Stimulated activated CD4-positive, alpha-beta T cell treated with anti-CD3 and anti-CD28 coated beads, Interleukin-1b, Interleukin-23, amount 100 ng/mL, for 48 hours (primary cell): ENCODE measurements at regions not wholly inside any gene's neighbourhood (a gene's known extent, or its start where the extent isn't known, plus 50 kb on each side); places are given as distances from the start of the nearest gene placed in this dataset.
"Not testable (repeated sequence)": the region's sequence is repeated elsewhere in the genome, so short reads cannot be mapped to it uniquely, and the experiment has no call there.

ENCODE experiments used
- DNase-seq: peaks from one replicate; pipeline ENCODE4 v3.0.0-alpha.2; 2020

DNA sequence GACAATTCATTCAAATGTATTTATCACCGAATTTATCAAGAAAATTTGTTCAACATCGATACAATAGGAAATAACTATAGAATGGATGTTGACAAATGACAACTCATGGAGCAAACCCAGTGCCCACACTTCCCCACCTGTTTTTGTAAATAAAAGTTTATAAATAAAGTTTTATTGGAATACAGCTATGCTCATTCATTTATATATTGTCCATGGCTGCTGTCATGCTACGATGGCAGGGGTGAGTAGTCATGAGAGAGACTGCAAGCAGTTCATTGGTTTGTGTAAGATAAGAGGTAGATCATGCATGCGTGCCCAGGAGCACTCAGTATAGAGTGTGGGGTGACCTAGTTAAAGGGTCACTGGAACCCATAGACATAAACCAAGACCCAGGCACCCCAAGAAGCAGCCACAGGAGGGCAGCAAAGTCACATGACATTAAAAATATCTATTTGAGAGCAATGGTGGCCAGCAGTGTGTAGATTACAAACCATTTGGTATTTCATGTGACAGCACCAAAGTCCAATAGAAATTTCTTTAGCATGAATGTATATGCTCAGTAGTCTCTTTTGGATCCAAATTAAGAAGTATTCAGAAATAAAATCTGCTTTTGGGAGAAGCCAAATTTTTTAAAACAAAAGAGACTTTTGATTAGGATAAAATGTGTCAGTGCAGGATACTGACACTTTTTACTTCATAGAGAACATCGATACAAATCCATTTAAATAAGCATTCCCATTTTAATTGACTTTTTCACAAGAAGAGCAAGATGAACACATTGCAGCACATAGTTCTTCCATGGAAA is 794.8 kb downstream of the MCTP2 start:
- peak; percentile 3 for DNase-seq

DNA sequence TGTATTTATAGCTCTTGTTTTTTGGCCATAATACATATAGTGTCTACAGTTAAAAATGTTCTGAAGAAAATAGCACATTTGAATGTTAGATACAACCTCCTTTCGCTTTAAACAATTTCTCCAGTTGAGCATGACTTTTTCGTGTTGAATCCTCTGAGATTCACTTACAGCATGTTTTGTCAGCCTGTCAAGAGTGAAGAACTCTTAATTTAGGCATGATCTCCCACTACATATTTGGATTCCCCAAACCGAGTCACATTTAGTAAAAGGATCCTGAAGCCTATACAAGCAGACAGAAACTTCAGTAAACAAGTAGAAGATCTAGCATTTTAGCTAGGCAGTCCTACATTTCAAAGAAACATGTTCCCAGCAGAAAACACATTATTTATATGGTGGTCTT is 796.6 kb downstream of the MCTP2 start:
- no peak for DNase-seq

DNA sequence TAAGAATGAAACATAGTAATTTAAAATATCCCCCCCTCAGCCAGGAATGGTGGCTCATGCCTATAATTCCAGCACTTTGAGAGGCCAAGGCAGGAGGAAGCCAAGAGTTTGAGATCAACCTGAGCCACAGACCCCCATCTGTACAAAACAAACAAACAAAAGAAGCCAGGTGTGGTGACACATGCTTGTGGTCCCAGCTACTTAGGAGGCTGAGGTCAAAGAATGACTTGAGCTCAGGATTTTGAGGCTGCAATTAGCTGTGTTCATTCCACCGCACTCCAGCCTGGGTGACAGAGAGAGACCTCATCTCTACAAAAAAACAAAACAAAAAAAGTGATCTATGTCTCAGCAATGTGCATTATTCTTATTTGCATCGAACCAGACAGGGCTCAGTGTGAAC is 800.8 kb downstream of the MCTP2 start:
- DNase-seq: no peak

DNA sequence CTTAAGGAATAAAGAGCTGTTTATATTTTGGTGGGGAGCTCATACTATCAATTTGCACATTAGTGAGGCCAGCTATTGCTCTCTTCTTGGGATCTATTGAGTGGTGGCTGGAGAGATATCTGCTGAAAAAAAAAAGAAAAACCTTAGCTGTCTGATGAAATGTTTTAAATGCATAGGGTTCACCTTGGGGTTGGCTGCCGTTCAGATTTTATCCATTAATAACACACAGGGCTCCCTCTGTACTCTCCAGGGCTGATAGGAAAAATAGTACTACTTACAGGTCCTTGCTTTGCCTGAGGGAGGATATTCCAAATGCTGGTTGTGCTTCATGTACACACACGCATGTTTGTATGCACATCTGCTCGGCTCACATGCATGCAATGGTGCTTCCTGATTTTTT is 803.7 kb downstream of the MCTP2 start:
- DNase-seq: no peak

DNA sequence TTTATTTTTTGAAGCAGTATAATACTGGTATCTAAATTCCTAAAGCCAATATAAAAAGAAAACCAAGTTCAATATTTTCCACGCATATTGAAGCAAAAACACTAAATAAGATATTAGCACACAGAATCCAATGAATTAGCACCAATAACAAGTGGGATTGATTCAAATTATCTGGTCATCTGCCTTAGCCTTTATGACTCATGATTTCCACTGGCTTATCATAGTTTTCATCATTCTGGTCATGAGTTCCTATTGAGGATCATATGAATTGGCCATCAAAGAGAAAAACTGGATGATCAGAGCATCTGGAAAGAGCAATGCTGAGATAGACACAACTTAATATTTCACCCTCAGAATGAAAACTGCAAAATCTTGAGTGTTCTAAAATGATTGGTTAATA is 809.9 kb downstream of the MCTP2 start:
- DNase-seq: no peak

GRCh38 chr15:95043236-95043932 is 812.0 kb downstream of the MCTP2 start:
- DNase-seq: not testable (repeated sequence)

DNA sequence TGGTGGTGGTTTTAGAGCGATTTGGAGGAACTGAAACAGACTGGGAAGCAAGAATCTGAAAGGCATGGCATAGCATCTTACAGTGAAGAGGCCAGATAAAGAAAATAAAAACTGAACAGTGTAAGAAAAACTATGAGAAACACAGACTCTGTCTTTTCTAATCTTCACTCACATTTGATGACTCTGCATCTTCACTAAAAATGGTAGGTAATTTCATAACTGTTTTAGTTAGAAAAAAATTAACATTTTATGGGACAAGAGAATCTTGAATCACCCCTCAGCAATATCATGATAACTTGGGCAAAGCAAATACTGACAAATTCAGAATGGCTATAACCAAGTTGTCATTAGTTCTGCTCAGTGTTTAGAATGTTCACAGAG is 812.6 kb downstream of the MCTP2 start:
- no peak for DNase-seq

DNA sequence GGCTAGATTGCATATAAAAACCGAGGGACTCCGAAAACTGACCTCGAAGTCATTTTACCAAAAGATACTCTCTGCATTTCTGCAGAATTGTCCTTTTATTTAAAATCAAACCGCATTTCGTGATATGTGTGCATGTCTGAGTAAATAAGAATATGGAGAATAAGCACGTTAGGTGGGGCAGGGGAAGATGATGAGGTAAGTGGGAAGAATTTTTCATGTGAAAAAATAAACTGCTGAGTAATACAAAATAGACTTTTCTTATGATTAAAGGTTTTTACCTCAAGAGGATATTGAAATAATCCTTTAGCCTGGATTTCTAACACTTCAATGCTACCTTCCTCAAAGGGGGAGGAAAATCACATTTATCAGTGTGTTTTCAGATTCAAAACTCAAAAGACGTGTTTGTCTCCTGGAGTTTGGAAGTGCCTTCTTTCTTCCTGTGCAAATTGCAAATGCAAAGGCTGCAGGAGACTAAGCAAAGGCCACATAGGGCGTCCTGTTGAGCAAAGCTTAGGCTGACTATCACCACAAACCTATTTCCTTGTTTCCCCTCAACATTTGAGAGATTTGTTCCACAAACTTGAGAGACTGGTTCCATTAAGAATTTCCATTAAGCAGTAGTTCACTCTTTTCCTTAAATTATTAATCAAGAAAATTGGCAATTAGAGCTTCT is 813.5 kb downstream of the MCTP2 start:
- no peak for DNase-seq

GRCh38 chr15:95051861-95052260 is 820.5 kb downstream of the MCTP2 start:
- DNase-seq: no peak

DNA sequence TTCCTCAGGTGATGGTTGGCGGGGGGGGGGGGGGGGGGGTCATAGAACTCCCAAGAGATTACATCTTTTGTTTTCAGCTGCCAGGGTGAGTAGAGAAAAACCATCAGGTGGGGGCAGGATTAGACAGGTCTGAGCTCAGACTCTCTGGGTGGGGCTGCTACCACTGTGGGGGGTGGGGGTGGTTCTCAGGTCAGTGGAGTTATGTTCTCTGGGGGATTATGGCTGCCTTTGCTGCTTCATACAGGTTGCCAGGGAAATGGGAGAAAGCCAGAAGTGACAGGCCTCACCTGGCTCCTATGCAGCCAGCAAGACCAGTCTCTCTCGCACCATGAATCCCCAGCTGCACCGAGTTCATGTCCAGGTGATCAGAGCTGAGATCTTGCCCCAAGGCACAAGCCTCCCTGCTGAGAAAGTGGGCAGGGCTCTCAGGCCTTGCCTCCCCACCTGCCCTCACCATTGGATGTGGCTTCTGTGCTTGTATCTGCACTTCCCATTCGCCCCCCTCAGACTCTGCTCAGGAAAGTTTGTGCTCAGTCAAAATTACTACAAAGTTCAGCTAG is 828.1 kb downstream of the MCTP2 start:
- DNase-seq: no peak

DNA sequence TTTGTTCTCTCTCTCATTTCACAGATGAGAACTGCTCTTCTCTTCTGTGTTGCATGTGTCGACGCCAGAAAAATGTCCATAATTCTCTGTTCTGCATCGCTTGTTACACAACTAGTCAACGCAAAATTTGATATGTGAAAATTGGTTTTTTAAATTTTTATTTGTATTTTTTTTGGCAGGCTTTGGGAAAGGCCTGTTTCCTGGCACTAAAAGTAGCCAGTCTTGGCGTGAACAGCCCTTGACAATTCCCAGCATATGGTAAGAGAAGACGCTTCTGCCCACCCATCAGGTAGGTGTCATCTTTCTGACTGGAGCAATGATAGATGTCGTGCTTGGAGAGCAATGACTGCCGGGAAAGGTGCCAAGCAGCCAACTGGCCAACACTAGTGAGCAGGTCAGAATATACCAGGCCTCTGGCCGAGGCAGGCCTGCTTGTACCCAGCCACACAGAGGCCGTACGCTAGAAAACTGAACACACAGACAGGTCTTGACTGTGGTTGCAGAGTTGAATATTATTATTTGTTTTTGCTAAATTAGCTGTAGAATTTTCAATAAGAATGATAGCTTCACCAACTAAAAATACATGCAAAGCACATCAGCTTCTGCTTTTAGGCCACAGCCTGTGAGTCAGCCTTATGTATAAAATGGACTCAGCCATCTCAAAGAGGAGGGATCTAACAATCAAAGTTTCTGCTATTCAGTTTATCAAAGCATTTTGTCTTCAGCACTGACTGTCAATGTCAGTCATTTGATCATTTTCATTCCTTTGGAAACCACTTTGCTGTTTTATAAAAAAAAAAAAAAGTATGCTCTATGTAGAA is 837.5 kb downstream of the MCTP2 start:
- no peak for DNase-seq

GRCh38 chr15:95075792-95076677 is 844.7 kb downstream of the MCTP2 start:
- DNase-seq: no peak

- no peak for DNase-seq
Measured at GRCh38 chr15:95076678-95076990, 845.3 kb downstream of the MCTP2 start.

DNA sequence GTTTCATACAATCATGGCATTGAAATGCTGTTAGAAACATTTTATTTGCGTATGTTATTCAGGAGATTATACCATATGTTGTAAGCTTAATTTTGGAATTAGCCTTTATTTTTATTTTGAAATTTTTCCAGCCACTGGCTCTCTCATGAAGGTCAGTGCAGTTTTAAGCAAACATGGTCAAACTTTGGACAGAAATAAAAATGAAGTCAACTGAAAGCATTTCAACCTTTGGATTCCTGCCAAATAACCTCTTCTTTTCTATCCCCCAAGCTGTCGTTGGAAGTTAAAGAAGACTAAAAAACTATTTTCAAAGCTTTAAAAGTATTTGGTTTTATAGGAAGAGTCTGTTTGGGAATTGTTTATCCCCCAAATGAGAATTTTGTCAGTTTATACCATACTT is 846.6 kb downstream of the MCTP2 start:
- no peak for DNase-seq

DNA sequence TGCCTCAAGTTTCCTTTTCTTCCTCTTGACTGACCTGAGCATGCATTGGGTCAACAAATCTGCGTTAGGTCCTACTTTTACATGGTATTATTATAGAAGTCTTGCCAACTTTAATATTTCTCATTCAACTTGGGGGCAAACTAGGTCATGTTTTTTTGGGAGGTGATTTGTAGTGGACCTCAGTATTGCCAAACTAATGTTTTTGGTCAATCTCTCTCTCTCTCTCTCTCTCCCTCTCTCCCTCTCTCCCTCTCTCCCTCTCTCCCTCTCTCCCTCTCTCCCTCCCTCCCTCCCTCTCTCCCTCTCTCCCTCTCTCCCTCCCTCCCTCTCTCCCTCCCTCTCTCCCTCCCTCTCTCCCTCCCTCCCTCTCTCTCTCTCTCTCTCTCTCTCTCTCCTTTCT is 848.9 kb downstream of the MCTP2 start:
- not testable (repeated sequence) for DNase-seq

DNA sequence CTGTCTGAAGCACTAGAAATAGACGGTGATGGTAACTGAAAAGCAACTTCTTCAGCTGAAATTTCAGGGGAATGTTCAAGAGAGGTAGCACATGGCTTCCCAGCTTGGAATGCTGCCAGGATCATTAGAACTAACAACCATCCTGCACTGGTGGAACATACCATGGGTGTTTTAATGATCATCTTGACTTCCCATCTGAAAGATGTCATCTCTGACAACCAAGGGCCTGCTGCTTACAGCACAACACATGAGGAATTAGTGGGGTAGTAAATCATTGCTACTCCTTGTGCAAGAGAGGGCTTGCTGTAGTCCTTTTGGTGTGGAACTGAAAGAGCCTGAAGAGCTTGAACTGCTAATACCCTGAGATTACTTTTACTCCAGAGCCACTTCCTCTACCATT is 853.7 kb downstream of the MCTP2 start:
- DNase-seq: no peak

DNA sequence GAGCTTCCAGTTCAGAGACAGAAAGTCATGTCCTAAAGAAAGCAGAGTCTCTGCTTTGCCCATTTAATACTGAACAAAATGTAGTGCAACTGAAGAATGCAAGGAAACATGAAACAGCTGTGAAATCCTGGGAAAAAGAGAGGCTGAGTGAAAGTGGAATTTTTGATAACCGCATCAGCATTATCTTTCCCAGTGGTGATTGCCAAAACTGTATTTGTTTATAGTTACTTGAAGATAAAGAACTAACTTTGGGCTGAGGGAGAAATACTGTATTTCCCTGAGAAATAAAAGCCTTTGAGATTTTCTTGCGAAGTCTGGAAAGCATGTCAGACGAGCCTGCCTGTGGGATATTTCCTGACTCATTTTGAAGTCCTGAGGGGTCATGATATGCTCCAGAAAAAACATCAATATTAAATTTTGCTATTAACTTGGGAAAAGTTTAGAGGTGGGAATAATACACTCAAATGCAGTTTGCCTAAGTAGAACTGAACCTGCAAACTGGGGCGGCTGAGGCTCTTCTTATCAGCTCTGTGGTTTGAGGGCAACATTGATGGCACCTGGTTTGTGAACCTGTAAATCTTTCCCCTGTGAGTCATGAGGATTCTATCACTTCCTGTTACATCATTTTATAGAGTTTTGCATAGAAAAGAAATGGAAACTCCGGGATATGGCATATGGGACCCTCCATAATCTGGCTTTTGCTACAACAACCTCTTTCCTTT is 855.3 kb downstream of the MCTP2 start:
- DNase-seq: no peak

DNA sequence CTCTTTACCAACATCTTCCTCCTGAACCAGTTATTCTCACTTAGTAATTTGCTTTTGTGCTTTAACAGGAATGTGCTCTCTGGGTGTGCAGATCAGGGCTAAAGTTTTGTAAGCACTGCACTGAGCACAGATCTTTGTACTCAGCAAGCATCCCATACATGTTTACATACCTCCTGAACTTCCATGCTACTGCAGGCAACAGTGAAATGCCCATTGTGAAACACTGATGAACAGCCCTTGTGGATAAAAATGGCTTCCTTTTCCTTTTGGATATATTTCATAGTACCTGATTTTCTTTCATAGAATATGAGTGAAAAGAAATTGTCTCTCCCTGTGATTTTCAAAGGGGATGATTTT is 855.9 kb downstream of the MCTP2 start:
- no peak for DNase-seq

DNA sequence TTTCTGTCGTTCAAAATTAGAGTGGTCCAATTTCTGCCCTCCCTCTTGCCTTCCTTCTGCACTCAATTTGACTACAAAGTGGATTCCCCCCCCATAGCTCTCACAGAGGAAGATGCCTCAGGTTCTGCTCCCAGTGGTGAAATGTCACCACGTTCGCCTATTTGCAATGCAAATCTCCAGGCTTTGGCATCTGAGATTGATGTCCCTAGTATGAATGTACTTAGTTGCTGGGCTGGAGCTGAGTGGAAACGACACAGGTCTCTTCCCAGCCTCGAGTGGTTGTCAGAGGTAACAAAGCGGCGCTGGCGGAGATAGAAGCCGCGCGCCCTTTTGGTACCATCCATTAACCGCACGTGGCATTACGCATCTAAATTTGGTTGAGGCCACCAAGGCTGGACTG is 860.1 kb downstream of the MCTP2 start:
- no peak for DNase-seq

- no peak for DNase-seq
Measured at GRCh38 chr15:95095250-95095649, 863.9 kb downstream of the MCTP2 start.

DNA sequence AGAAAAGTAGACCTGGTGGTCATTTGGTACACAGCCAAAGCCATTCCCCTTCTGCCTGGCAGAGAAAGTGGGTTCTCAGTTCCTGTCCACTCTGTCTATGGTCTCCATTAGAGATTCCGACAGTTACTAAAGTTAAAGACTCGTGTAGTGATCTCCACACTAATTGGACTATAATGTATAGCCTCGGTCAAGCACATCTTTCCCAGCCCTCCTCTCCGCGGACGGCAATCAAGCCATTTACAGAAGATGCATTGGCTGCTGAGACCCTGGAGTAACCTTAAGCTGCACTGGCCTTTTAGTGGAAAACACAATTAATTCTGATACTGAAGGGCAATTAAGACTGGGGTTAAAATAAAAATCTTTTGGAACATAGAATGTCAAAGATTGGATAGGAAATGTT is 865.3 kb downstream of the MCTP2 start:
- no peak for DNase-seq
